Esophagus muscularis mucosa (tissue), 4 donors: ENCODE measurements at regions not wholly inside any gene's neighbourhood (a gene's known extent, or its start where the extent isn't known, plus 50 kb on each side); places are given as distances from the start of the nearest gene placed in this dataset.

Experiments used
- DNase-seq: peaks from one replicate; pipeline ENCODE4 v3.0.0-alpha.2; 2017; ENCODE audit errors: extremely low spot score
- H3K27ac ChIP-seq, 4 donors: fragments of 200-600 bp; sonication (generic); replicated peaks in 1 of 4; 1 replicate in 3 of 4; 2 replicates in 1 of 4; pipeline ENCODE4 v1.5.1; 2016 to 2019; ENCODE audit warnings: mild to moderate bottlenecking in 1 of 4
- H3K27me3 ChIP-seq, 4 donors: fragments of 200-600 bp; sonication (generic); one replicate each; pipeline versions ENCODE4 v1.5.1 to v1.6.0; 2016 to 2019
- H3K36me3 ChIP-seq, 4 donors: fragments of 200-600 bp; sonication (generic); one replicate each; pipeline ENCODE4 v1.5.1; 2016 to 2019
- H3K4me1 ChIP-seq, 4 donors: fragments of 200-600 bp; sonication (generic); one replicate each; pipeline ENCODE4 v1.5.1; 2016 to 2019
- H3K4me3 ChIP-seq, 4 donors: fragments of 200-600 bp; sonication (generic); 1 replicate in 2 of 4; 2 replicates in 2 of 4; pipeline ENCODE4 v1.5.1; 2016 to 2019; ENCODE audit warnings: mild to moderate bottlenecking in 4 of 4, moderate library complexity in 1 of 4
- H3K9me3 ChIP-seq, 4 donors: fragments of 200-600 bp; sonication (generic); 1 replicate in 3 of 4; 2 replicates in 1 of 4; pipeline ENCODE4 v1.5.1; 2016 to 2019
- CTCF ChIP-seq, 3 experiments: fragments of 200-600 bp in 2 of 3; fragments of 450-650 bp in 1 of 3; sonication (generic) in 2 of 3; IDR thresholded peaks; one replicate each; pipeline ENCODE4 v1.5.1; 2017 to 2019; ENCODE audit warnings: antibody characterized with exemption in 3 of 3, mild to moderate bottlenecking in 2 of 3, moderate library complexity in 1 of 3
- EP300 ChIP-seq: sonication (generic); formaldehyde crosslinking; IDR thresholded peaks from one replicate; pipeline ENCODE4 v1.6.1; 2017; ENCODE audit warnings: antibody characterized with exemption
- POLR2A ChIP-seq: fragments of 450-650 bp; IDR thresholded peaks from one replicate; pipeline ENCODE4 v1.6.1; 2017; ENCODE audit warnings: antibody characterized with exemption, moderate library complexity, mild to moderate bottlenecking, low read depth
- POLR2AphosphoS5 ChIP-seq, 2 donors: sonication (generic); formaldehyde crosslinking; IDR thresholded peaks; one replicate each; pipeline ENCODE4 v1.6.1; 2017; ENCODE audit warnings: antibody characterized with exemption in 2 of 2
- intact Hi-C: fragments of 100-400 bp; cut with DNase I; formaldehyde crosslinking; loops from one replicate; pipeline ENCODE4 v1.15.1; 2023
- small RNA-seq, 3 donors: library from RNA; depleted of rRNA; stranded (forward); fragments of <200 nt; gene quantifications; one replicate each; pipeline ENCODE3, GENCODE V24; 2016

DNA sequence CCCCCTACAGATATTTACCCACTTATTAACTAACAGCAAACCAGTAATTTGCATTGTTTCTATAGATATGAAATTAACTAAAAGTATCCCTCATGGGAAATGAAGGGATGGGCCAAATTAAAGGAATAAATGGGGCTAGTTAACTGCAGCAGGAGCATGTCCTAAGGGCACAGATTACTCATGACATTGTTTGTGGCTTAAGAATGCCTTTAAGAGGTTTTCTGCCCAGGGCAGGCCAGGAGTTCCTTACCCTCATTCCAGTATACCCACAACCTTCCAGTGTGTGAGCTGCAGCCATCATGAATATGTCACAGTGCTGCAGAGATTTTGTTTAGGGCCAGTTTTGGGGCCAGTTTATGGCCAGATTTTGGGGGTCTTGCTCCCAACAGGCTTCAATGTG lies 1101.9 kb downstream of the PRIM2 start:
- no peaks in the 10 kb centered on the region for H3K27me3 ChIP-seq
- intact Hi-C loops: no loop called here
- no peak overlapping the region for H3K27ac ChIP-seq
- H3K4me1 ChIP-seq: no peaks in the 10 kb centered on the region
- TF ChIP-seq POLR2AphosphoS5 (IDR thresholded peaks at IDR 0.05) (no peak), POLR2A (no peak), CTCF (IDR thresholded peaks at IDR 0.05) (no peak), EP300 (no peak)
- H3K36me3 ChIP-seq: no peaks in the 10 kb centered on the region
- DNase-seq: no peak
- H3K4me3 ChIP-seq: no peak overlapping the region
- peaks cover 0 to 47% (median 35%) of the 10 kb centered on the region in 4 donors for H3K9me3 ChIP-seq

Small RNA genes in the stretch of these regions (small RNA-seq; reads per million reads assigned to genes)
- gene AL603755.1: 0 reads per million in 3 donors
